ENCODE measurements at regions not wholly inside any gene's neighbourhood (a gene's known extent, or its start where the extent isn't known, plus 50 kb on each side); places are given as distances from the start of the nearest gene placed in this dataset.
"Not testable (repeated sequence)": the region's sequence is repeated elsewhere in the genome, so short reads cannot be mapped to it uniquely, and the experiment has no call there.

- no peak for DNase-seq
These were observed 53.3 kb downstream of the TANC2 start for GRCh38 chr17:63019138-63019873.

DNA sequence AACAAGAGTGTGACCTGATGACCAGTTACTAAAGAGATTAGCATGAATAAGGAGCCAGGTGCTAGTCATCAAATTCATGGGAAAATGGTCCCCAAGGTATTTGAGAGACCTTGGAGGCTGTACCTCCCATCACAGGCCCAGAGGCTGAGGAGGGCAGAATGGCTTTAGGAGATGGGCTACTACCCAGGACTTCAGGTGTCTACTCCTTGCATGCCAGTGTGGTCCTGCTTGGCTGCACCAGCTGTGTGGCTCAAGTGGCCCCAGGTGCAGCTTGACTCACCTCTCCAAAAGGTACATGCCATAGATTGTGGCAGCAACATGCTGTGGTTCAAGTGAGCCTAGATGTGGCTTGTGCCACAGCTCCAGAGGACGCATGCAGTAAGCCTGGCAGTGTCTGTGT lies 56.5 kb downstream of the TANC2 start:
- DNase-seq: no peak

DNA sequence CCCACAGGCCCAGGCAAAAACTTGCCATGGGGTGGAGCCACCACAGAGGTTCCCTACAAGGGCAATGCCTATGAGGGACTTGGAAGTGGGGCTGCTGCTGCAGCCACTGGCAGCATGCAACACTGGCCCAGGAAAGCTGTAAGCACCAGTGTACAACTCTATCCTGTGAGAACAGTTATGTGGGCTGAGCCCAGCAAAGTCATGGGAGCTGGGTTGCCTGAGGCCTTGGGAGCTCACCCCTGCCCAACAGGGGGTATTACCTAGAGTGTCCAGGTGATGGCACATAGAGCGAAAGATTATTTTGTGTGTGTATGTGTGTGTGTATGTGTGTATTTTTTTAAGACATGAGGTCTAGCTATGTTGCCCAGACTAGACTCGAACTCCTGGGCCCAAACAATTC lies 57.0 kb downstream of the TANC2 start:
- no peak for DNase-seq

DNA sequence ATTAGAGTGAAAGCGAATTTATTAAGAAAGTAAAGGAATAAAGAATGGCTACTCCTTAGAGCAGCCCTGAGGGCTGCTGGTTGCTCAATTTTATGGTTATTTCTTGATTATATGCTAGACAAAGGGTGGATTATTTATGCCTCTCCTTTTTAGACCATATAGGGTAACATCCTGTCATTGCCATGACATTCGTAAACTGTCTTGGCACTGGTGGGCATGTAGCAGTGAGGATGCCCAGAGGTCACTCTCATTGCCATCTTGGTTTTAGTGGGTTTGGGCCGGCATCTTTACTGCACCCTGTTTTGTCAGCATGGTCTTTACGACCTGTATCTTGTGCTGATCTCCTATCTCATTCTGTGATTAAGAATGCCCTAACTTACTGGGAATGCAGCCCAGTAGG lies 58.2 kb downstream of the TANC2 start:
- no peak for DNase-seq

GRCh38 chr17:63024716-63025115 lies 58.7 kb downstream of the TANC2 start:
- no peak for DNase-seq

DNA sequence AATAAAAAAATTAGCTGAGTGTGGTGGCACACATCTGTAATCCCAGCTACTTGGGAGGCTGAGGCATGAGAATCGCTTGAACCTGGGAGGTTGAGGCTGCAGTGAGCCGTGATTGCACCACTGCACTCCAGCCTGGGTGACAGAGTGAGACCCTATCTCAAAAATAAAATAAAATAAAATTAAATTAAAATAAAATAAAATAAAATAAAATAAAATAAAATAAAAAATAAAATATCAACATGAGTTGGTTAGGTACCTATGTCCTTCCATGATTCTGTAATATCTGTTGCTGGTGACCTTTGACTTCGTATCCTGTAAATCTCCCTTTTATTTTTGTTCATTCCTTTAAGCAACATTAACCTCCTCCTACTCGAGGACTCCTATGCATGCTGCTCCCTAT lies 59.6 kb downstream of the TANC2 start:
- not testable (repeated sequence) for DNase-seq

- no peak for DNase-seq
These were observed 63.5 kb downstream of the TANC2 start for GRCh38 chr17:63029541-63029940.

DNA sequence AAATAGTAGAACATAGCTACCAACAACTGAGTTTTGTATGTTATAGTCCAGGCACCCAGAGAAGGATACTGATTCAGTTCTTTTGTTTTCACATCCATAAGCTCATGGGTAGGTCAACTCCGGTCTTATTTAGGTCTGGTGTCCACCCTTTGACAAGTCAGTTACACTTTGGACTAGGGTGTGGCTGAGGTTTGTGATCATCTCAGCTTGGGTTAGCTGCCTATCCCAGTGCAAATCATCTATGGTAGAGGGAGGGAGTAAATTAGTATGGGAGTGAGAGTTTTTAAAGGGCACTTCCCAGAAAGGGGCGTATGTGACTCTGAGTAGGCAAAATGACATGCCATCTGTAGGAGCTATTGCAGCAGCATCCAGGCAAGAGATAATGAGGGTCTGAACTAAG lies 66.1 kb downstream of the TANC2 start:
- DNase-seq: no peak

DNA sequence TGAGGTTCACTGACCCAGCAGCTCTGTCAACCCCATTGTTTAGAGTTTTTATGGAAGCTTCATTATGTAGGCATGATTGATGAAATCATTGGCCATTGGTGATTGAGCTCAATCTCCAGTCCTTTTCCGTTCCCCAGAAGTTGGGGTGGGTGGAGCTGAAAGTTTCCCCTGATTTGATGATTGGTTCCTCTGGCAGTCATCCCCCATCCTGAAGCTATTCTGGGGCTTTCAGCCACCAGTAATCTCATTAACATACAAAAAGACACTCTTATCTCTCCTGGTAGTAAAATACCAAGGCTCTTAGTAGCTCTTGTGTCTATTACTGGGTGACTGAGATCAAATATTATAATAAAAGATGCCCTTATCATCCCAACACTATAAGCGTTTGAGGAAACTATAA lies 67.1 kb downstream of the TANC2 start:
- no peak for DNase-seq

- no peak for DNase-seq
These were observed 69.2 kb downstream of the TANC2 start for GRCh38 chr17:63035271-63035670.

- DNase-seq: no peak
These were observed 69.7 kb downstream of the TANC2 start for GRCh38 chr17:63035695-63036094.

GRCh38 chr17:63039342-63039741 lies 73.3 kb downstream of the TANC2 start:
- DNase-seq: no peak

- no peak for DNase-seq
These were observed 74.0 kb downstream of the TANC2 start for GRCh38 chr17:63039899-63040602.

- no peak for DNase-seq
These were observed 74.8 kb downstream of the TANC2 start for GRCh38 chr17:63040816-63041215.

DNA sequence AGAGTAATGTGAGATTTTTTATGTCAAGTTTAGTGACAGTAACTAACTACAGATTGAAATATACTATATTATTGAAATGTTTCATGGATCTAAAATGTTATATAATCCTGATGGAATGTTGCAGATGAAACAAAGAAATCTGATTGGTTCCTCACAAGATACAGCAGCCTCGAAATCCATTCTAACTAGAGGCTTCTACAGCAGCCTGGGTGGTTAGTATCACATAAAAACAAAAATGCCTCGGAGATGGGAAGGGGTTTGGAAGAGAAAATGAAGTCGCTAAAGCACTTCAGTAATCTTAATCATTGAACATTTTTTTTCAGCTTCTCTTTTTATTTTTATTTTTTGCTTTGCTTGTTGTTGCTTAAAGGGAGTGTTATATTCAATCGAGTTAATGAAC lies 75.2 kb downstream of the TANC2 start:
- no peak for DNase-seq

DNA sequence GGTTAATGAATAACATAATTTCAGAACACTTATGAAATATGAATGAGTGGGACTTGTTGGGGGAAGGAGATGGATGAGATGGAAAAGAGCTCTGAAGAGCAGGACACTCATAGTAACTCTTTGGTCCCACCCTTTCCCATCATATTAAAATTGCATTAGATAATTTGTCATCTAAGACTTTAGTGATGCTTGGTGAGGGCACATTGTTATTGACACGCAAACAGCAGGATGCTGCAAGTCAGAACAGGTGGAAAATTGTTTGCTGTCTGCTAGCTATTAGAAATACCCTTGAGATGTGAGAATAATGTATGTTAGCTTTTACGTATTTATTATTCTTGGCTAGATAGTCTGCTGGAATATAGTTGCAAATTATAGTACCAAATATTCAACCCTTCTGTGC lies 75.7 kb downstream of the TANC2 start:
- DNase-seq: no peak

GRCh38 chr17:63042256-63042812 lies 76.3 kb downstream of the TANC2 start:
- no peak for DNase-seq

GRCh38 chr17:63057560-63057959 lies 91.5 kb downstream of the TANC2 start:
- DNase-seq: not testable (repeated sequence)

- no peak for DNase-seq
These were observed 100.3 kb downstream of the TANC2 start for GRCh38 chr17:63066158-63066813.

DNA sequence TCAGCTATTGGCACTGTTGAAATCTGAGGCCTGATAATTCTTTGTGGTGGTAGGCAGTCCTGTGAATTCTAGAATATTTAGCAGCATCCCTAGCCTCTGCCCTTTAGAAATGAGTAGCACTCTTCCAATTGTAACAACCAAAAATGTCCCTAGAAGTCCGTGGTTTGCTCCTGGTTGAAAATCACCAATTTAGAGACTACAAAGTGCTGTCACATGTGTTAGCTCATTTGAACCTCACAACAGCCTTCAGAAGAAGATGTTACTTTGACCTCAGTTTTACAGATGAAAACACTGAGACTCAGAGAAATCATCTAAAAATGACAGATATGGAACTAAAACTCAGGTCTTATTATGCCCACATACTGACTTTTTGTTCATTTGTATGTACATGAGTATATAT lies 103.2 kb downstream of the TANC2 start:
- DNase-seq: no peak

DNA sequence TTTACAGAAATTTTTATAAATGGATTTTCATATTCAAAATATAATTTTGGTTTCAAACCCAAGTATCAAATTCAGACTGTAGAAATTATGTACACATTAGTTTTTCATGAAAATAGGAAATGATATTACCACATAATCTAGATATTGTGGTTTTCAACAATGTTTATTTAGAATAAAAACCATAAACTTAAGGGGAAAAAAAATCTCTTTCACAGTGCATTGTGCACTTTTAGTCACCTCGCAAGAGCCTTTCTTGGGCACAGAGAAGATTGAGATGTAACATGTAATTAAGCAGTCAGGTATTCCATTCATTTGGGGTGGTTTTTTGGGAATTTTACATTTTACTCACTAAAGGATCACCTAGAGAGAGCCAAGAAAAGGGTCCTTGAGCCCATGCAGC lies 104.0 kb downstream of the TANC2 start:
- DNase-seq: no peak

- no peak for DNase-seq
These were observed 105.8 kb downstream of the TANC2 start for GRCh38 chr17:63071797-63072196.

GRCh38 chr17:63075969-63076368 lies 109.9 kb downstream of the TANC2 start:
- DNase-seq: no peak

GRCh38 chr17:63078707-63079106 lies 112.7 kb downstream of the TANC2 start:
- no peak for DNase-seq

All from T1000 (cell line).